ENCODE measurements at regions not wholly inside any gene's neighbourhood (a gene's known extent, or its start where the extent isn't known, plus 50 kb on each side); places are given as distances from the start of the nearest gene placed in this dataset.

DNA sequence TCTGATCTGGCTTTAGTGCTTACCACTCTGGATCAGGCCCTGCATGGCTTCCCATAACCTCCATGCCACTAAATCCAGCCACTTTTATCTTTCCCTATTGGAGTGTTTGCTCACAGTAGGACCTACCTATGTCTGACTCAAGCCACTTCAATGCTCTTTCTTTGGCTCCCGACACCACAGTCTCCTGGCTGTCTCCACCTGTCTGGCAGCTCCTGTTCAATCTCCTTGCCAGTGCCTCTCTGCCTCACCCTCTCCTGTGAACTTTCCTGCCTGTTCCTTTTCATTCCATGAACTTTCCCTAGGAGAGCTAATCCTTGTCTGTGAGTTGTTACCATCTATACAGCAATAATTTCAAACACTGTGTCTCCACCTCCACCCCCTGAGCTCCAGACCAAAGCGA is 82.6 kb upstream of the UCN3 start:
- Histone ChIP-seq H3K9me3 (ENCODE audit: control insufficient read depth, insufficient read depth, low read depth, low read length) (no peaks in the 10 kb centered on the region), H3K36me3 (ENCODE audit: control insufficient read depth, insufficient read depth, low read length) (no peaks in the 10 kb centered on the region), H3K27me3 (ENCODE audit: control insufficient read depth, insufficient read depth, low read length) (no peaks in the 10 kb centered on the region), H3K27ac (ENCODE audit: low read length) (no peak overlapping the region), H3K4me3 (ENCODE audit: low read depth in 2 of 2, low read length in 2 of 2) (no peak overlapping the region), H3K4me1 (ENCODE audit: control insufficient read depth, insufficient read depth, low read length) (no peaks in the 10 kb centered on the region)
- ChIA-PET CTCF (no interaction called here), POLR2A (no interaction called here)
- no peak for DNase-seq (ENCODE audit: low read depth, low spot score)
- intact Hi-C loops (cut with micrococcal nuclease; ENCODE audit: unreplicated experiment), result loop anchor here (10.0 kb wide), 1 partner anchor 437 kb away; no protein-coding TSS in a partner anchor
- in situ Hi-C loops (cut with HindIII; ENCODE audit: low pct_unique_long_range_greater_than_20kb, low sequenced_read_pairs), result no loop called here
- no peak for ATAC-seq
- TF ChIP-seq POLR2AphosphoS5 (IDR thresholded peaks at IDR 0.05; ENCODE audit: low read depth, low read length) (no peak), SIN3A (IDR thresholded peaks at IDR 0.05; ENCODE audit: borderline replicate concordance, insufficient read depth, low read depth, low read length) (no peak), REST (IDR thresholded peaks at IDR 0.05; ENCODE audit: insufficient read depth in 1 of 2, low read depth in 2 of 2, low read length in 1 of 2) (no peak), CTCF (IDR thresholded peaks at IDR 0.05) (no peak), TCF7L2 (IDR thresholded peaks at IDR 0.05; ENCODE audit: low read depth, low read length) (no peak)
- BruUV-seq (replicated peaks), result no TSS peak

GRCh38 chr10:5283305-5284158 is 81.2 kb upstream of the UCN3 start:
- intact Hi-C loops (cut with micrococcal nuclease; ENCODE audit: unreplicated experiment) (loop anchor here (10.0 kb wide), 1 partner anchor 439 kb away; no protein-coding TSS in a partner anchor), in situ Hi-C loops (cut with HindIII; ENCODE audit: low pct_unique_long_range_greater_than_20kb, low sequenced_read_pairs) (no loop called here)
- ChIA-PET CTCF (interaction anchor here (0.6 kb wide), 1 partner anchor 95 kb away, joined by 3 read pairs; no protein-coding TSS in a partner anchor), POLR2A (no interaction called here)
- no peaks in the 10 kb centered on the region for H3K36me3 ChIP-seq (ENCODE audit: control insufficient read depth, insufficient read depth, low read length)
- no peaks in the 10 kb centered on the region for H3K4me1 ChIP-seq (ENCODE audit: control insufficient read depth, insufficient read depth, low read length)
- TF ChIP-seq CTCF (IDR thresholded peaks at IDR 0.05) (peak; percentile 70), SIN3A (IDR thresholded peaks at IDR 0.05; ENCODE audit: borderline replicate concordance, insufficient read depth, low read depth, low read length) (no peak)
- H3K27ac ChIP-seq (ENCODE audit: low read length), result no peak overlapping the region
- DNase-seq (ENCODE audit: low read depth, low spot score), result no peak
- no TSS peak for BruUV-seq (replicated peaks)
- H3K4me3 ChIP-seq (ENCODE audit: low read depth in 2 of 2, low read length in 2 of 2), result no peak overlapping the region
- no peaks in the 10 kb centered on the region for H3K27me3 ChIP-seq (ENCODE audit: control insufficient read depth, insufficient read depth, low read length)
- no peaks in the 10 kb centered on the region for H3K9me3 ChIP-seq (ENCODE audit: control insufficient read depth, insufficient read depth, low read depth, low read length)
- peak; percentile 82 for ATAC-seq
